SU-DHL-6 (cell line): ENCODE measurements at regions not wholly inside any gene's neighbourhood (a gene's known extent, or its start where the extent isn't known, plus 50 kb on each side); places are given as distances from the start of the nearest gene placed in this dataset.
"Not testable (repeated sequence)": the region's sequence is repeated elsewhere in the genome, so short reads cannot be mapped to it uniquely, and the experiment has no call there.

ENCODE experiments used
- H2AFZ ChIP-seq: fragments of 200-600 bp; sonication (generic); 2 replicates; pipeline ENCODE4 v1.6.1; 2014; ENCODE audit warnings: low read depth, mild to moderate bottlenecking, moderate library complexity, mixed read lengths, antibody characterized with exemption, low read length; ENCODE audit not compliant: severe bottlenecking
- H3F3A ChIP-seq: fragments of 200-600 bp; shearing (Covaris generic); 2 replicates; pipeline ENCODE4 v1.6.0; 2016; ENCODE audit warnings: antibody characterized with exemption, mild to moderate bottlenecking; ENCODE audit not compliant: insufficient read depth
- H3K27ac ChIP-seq: fragments of 200-600 bp; sonication (generic); 2 replicates; pipeline ENCODE4 v1.5.1; 2016; ENCODE audit warnings: low read depth, mild to moderate bottlenecking, low read length, moderate library complexity, mixed read lengths
- H3K27me3 ChIP-seq: fragments of 200-600 bp; sonication (generic), shearing (Covaris generic); 2 replicates; pipeline ENCODE4 v1.6.0; 2014; ENCODE audit warnings: mild to moderate bottlenecking, low read length
- H3K36me3 ChIP-seq: fragments of 200-600 bp; sonication (generic); 2 replicates; pipeline ENCODE4 v1.6.1; 2014; ENCODE audit warnings: mild to moderate bottlenecking, low read length, mixed read lengths
- H3K4me2 ChIP-seq: fragments of 300-600, 200-600 bp; shearing (Covaris generic), sonication (generic); 2 replicates; pipeline ENCODE4 v1.6.0; 2014; ENCODE audit warnings: low read length, low read depth, mild to moderate bottlenecking; ENCODE audit not compliant: poor library complexity, severe bottlenecking
- H3K4me3 ChIP-seq: fragments of 200-600 bp; sonication (generic); 2 replicates; pipeline ENCODE4 v1.5.1; 2014; ENCODE audit warnings: antibody characterized with exemption, low read length, mild to moderate bottlenecking, mixed read lengths; ENCODE audit not compliant: insufficient read depth, poor library complexity, severe bottlenecking
- H3K79me2 ChIP-seq: fragments of 200-600 bp; sonication (generic); 2 replicates; pipeline ENCODE4 v1.6.1; 2014; ENCODE audit warnings: mild to moderate bottlenecking, low read length, moderate library complexity; ENCODE audit not compliant: insufficient read depth
- H3K9ac ChIP-seq: fragments of 200-600 bp; sonication (generic); 2 replicates; pipeline ENCODE4 v1.7.0; 2014; ENCODE audit warnings: mild to moderate bottlenecking, low read length
- H3K9me2 ChIP-seq: fragments of 200-600 bp; sonication (generic); replicated peaks from 2 replicates; pipeline ENCODE4 v1.6.1; 2014; ENCODE audit warnings: low read length; ENCODE audit not compliant: insufficient read depth
- H3K9me3 ChIP-seq: fragments of 200-600 bp; sonication (generic); 2 replicates; pipeline ENCODE4 v1.6.1; 2014; ENCODE audit warnings: low read length, mixed read lengths; ENCODE audit not compliant: insufficient read depth
- H4K20me1 ChIP-seq: fragments of 200-600 bp; sonication (generic); 2 replicates; pipeline ENCODE4 v1.6.1; 2014; ENCODE audit warnings: low read depth, mild to moderate bottlenecking, antibody characterized with exemption, low read length, moderate library complexity, mixed read lengths
- CTCF ChIP-seq: fragments of 200-600 bp; sonication (generic); IDR thresholded peaks from one replicate; pipeline ENCODE4 v1.5.1; 2017; ENCODE audit warnings: antibody characterized with exemption, mild to moderate bottlenecking, low read length, moderate library complexity; ENCODE audit not compliant: insufficient read depth, poor library complexity, severe bottlenecking
- EZH2phosphoT487 ChIP-seq: fragments of 200-600 bp; sonication (generic), shearing (Covaris generic); conservative IDR thresholded peaks from 2 replicates; pipeline ENCODE4 v1.6.1; 2018; ENCODE audit warnings: mild to moderate bottlenecking, antibody characterized with exemption, low read length, moderate library complexity, mixed read lengths

- Histone ChIP-seq H3K27ac (no peak overlapping the region), H2AFZ (no peak overlapping the region), H3K4me2 (no peak overlapping the region), H3K9ac (no peak overlapping the region), H3K36me3 (no peaks in the 10 kb centered on the region), H3K9me2 (no peaks in the 10 kb centered on the region), H4K20me1 (no peaks in the 10 kb centered on the region), H3K27me3 (no peaks in the 10 kb centered on the region), H3K79me2 (no peaks in the 10 kb centered on the region), H3F3A (no peaks in the 10 kb centered on the region), H3K4me3 (no peak overlapping the region), H3K9me3 (no peaks in the 10 kb centered on the region)
- TF ChIP-seq EZH2phosphoT487 (no peak), CTCF (no peak)
These were observed 215.3 kb downstream of the ZIC5 start for GRCh38 chr13:99756281-99756680.

- H3K9ac ChIP-seq: not testable (repeated sequence)
These were observed 216.8 kb downstream of the ZIC5 start for GRCh38 chr13:99754750-99755149.

GRCh38 chr13:99752373-99752772, 219.2 kb downstream of the ZIC5 start:
- Histone ChIP-seq H3K36me3 (no peaks in the 10 kb centered on the region), H3F3A (no peaks in the 10 kb centered on the region), H3K9me3 (no peaks in the 10 kb centered on the region), H3K4me3 (no peak overlapping the region), H3K27me3 (no peaks in the 10 kb centered on the region), H3K4me2 (no peak overlapping the region), H4K20me1 (no peaks in the 10 kb centered on the region), H3K79me2 (no peaks in the 10 kb centered on the region), H3K27ac (no peak overlapping the region), H3K9me2 (no peaks in the 10 kb centered on the region), H3K9ac (no peak overlapping the region), H2AFZ (no peak overlapping the region)
- TF ChIP-seq CTCF: no peak
- no peak for TF ChIP-seq EZH2phosphoT487

More at GRCh38 chr13:99754750-99755149, 216.8 kb downstream of the ZIC5 start:
- not testable (repeated sequence) for H3K27ac ChIP-seq, H4K20me1 ChIP-seq, H3K4me3 ChIP-seq, H3K27me3 ChIP-seq, H3K9me2 ChIP-seq, H3K9me3 ChIP-seq, H2AFZ ChIP-seq, H3F3A ChIP-seq, H3K36me3 ChIP-seq, H3K4me2 ChIP-seq, H3K79me2 ChIP-seq

DNA sequence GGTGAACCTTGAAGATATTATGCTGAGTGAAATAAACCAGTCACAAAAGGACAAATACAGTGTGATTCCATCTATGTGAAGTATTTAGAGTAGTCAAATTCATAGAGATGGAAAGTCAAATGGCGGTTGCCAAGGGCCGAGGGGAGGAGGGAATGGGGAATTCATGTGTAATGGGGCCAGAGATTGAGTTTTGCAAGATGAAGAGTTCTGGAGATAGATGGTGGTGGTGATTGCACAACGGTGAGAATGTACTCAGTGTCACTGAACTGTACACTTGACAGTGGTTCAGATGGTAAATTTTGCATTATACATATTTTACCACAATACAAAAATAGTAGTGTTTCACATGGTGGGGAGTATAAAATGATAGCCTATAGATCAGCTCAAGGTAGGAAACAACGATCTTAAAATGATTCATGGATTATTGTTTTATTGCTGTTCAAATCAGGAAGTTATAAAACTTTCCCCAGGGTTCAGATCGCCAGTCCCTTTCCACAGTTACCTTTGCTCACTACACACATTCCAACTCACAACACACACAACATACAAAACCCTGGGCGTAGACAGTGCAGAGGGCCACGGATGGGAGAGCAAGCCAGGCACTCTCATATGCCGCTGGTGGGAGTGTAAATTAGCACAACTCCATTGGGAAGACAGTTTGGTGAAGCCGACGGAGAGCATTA, 219.9 kb downstream of the ZIC5 start:
- Histone ChIP-seq H3K4me2 (no peak overlapping the region), H3K9me2 (no peaks in the 10 kb centered on the region), H3F3A (no peaks in the 10 kb centered on the region), H3K27ac (no peak overlapping the region), H3K4me3 (no peak overlapping the region), H3K9ac (no peak overlapping the region), H3K79me2 (no peaks in the 10 kb centered on the region), H2AFZ (no peak overlapping the region), H3K9me3 (no peaks in the 10 kb centered on the region), H3K36me3 (no peaks in the 10 kb centered on the region), H4K20me1 (no peaks in the 10 kb centered on the region), H3K27me3 (no peaks in the 10 kb centered on the region)
- TF ChIP-seq CTCF (no peak), EZH2phosphoT487 (no peak)
